ENCODE measurements at regions not wholly inside any gene's neighbourhood (a gene's known extent, or its start where the extent isn't known, plus 50 kb on each side); places are given as distances from the start of the nearest gene placed in this dataset.

GRCh38 chr15:46525984-46526725 is 891.3 kb downstream of the SQOR start:
- Mint-ChIP-seq H3K27me3 (no peaks in the 10 kb centered on the region), H3K4me3 (no peak overlapping the region), H3K4me1 (no peaks in the 10 kb centered on the region), H3K27ac (no peak overlapping the region), H3K9me3 (peaks cover 0 to 11% (median 2%) of the 10 kb centered on the region in 8 donors), H3K36me3 (no peaks in the 10 kb centered on the region)
- Histone ChIP-seq H3K9me3 (ENCODE audit: control insufficient read depth in 1 of 2, low read length in 2 of 2) (no peaks in the 10 kb centered on the region), H3K36me3 (ENCODE audit: insufficient read depth, low read length) (no peaks in the 10 kb centered on the region), H3K27ac (ENCODE audit: low read depth, low read length) (no peak overlapping the region), H3K4me3 (ENCODE audit: low read length in 2 of 2) (no peak overlapping the region), H3K27me3 (ENCODE audit: insufficient read depth, low read length) (no peaks in the 10 kb centered on the region), H3K4me1 (ENCODE audit: insufficient read depth, low read length) (no peaks in the 10 kb centered on the region)
- intact Hi-C loops (cut with micrococcal nuclease) = no loop called here
- CTCF ChIA-PET (ENCODE audit: partially characterized antibody) = no interaction called here
- DNase-seq = no peak
- POLR2A ChIA-PET (ENCODE audit: partially characterized antibody) = interaction anchor here (0.6 kb wide), 1 partner anchor 30 kb away, joined by 3 read pairs; no protein-coding TSS in a partner anchor

- Histone ChIP-seq H3K27ac (ENCODE audit: low read depth, low read length) (no peak overlapping the region), H3K36me3 (ENCODE audit: insufficient read depth, low read length) (no peaks in the 10 kb centered on the region), H3K4me1 (ENCODE audit: insufficient read depth, low read length) (no peaks in the 10 kb centered on the region), H3K27me3 (ENCODE audit: insufficient read depth, low read length) (no peaks in the 10 kb centered on the region), H3K4me3 (ENCODE audit: low read length in 2 of 2) (no peak overlapping the region), H3K9me3 (ENCODE audit: control insufficient read depth in 1 of 2, low read length in 2 of 2) (no peaks in the 10 kb centered on the region)
- ChIA-PET CTCF (ENCODE audit: partially characterized antibody) (no interaction called here), POLR2A (ENCODE audit: partially characterized antibody) (interaction anchor here (0.6 kb wide), 1 partner anchor 30 kb away, joined by 3 read pairs; no protein-coding TSS in a partner anchor)
- Mint-ChIP-seq H3K36me3 (no peaks in the 10 kb centered on the region), H3K4me3 (no peak overlapping the region), H3K9me3 (peaks cover 0 to 15% (median 2%) of the 10 kb centered on the region in 8 donors), H3K4me1 (no peaks in the 10 kb centered on the region), H3K27me3 (no peaks in the 10 kb centered on the region), H3K27ac (no peak overlapping the region)
- no peak for DNase-seq
- intact Hi-C loops (cut with micrococcal nuclease) = no loop called here
Measured at GRCh38 chr15:46526726-46527110, 891.9 kb downstream of the SQOR start.

- Mint-ChIP-seq H3K36me3 (no peaks in the 10 kb centered on the region), H3K9me3 (peaks cover 3 to 24% (median 12%) of the 10 kb centered on the region in 8 donors), H3K27ac (no peak overlapping the region), H3K4me3 (no peak overlapping the region), H3K27me3 (no peaks in the 10 kb centered on the region), H3K4me1 (no peaks in the 10 kb centered on the region)
- DNase-seq = no peak
- no peak overlapping the region for H3K27ac ChIP-seq (ENCODE audit: low read depth, low read length)
- no peaks in the 10 kb centered on the region for H3K36me3 ChIP-seq (ENCODE audit: insufficient read depth, low read length)
- no peaks in the 10 kb centered on the region for H3K9me3 ChIP-seq (ENCODE audit: control insufficient read depth in 1 of 2, low read length in 2 of 2)
- H3K4me1 ChIP-seq (ENCODE audit: insufficient read depth, low read length) = no peaks in the 10 kb centered on the region
- CTCF ChIA-PET (ENCODE audit: partially characterized antibody) = no interaction called here
- intact Hi-C loops (cut with micrococcal nuclease) = no loop called here
- no peak overlapping the region for H3K4me3 ChIP-seq (ENCODE audit: low read length in 2 of 2)
- POLR2A ChIA-PET (ENCODE audit: partially characterized antibody) = no interaction called here
- H3K27me3 ChIP-seq (ENCODE audit: insufficient read depth, low read length) = no peaks in the 10 kb centered on the region
Measured at GRCh38 chr15:46543626-46544025, 908.8 kb downstream of the SQOR start.

GRCh38 chr15:46548989-46549388 is 914.2 kb downstream of the SQOR start:
- Mint-ChIP-seq H3K36me3 (no peaks in the 10 kb centered on the region), H3K27ac (peak overlapping the region in 1 of 7 donors; percentile 16), H3K27me3 (no peaks in the 10 kb centered on the region), H3K9me3 (peaks cover 1 to 20% (median 8%) of the 10 kb centered on the region in 8 donors), H3K4me1 (no peaks in the 10 kb centered on the region), H3K4me3 (no peak overlapping the region)
- H3K27me3 ChIP-seq (ENCODE audit: insufficient read depth, low read length) = no peaks in the 10 kb centered on the region
- POLR2A ChIA-PET (ENCODE audit: partially characterized antibody) = no interaction called here
- intact Hi-C loops (cut with micrococcal nuclease) = no loop called here
- no peaks in the 10 kb centered on the region for H3K4me1 ChIP-seq (ENCODE audit: insufficient read depth, low read length)
- H3K36me3 ChIP-seq (ENCODE audit: insufficient read depth, low read length) = no peaks in the 10 kb centered on the region
- H3K27ac ChIP-seq (ENCODE audit: low read depth, low read length) = no peak overlapping the region
- CTCF ChIA-PET (ENCODE audit: partially characterized antibody) = no interaction called here
- no peak overlapping the region for H3K4me3 ChIP-seq (ENCODE audit: low read length in 2 of 2)
- H3K9me3 ChIP-seq (ENCODE audit: control insufficient read depth in 1 of 2, low read length in 2 of 2) = no peaks in the 10 kb centered on the region
- no peak for DNase-seq

- Mint-ChIP-seq H3K36me3 (no peaks in the 10 kb centered on the region), H3K27ac (no peak overlapping the region), H3K4me3 (no peak overlapping the region), H3K9me3 (peaks cover 3 to 25% (median 8%) of the 10 kb centered on the region in 8 donors), H3K4me1 (no peaks in the 10 kb centered on the region), H3K27me3 (no peaks in the 10 kb centered on the region)
- ChIA-PET CTCF (ENCODE audit: partially characterized antibody) (no interaction called here), POLR2A (ENCODE audit: partially characterized antibody) (no interaction called here)
- intact Hi-C loops (cut with micrococcal nuclease) = no loop called here
- no peaks in the 10 kb centered on the region for H3K4me1 ChIP-seq (ENCODE audit: insufficient read depth, low read length)
- H3K27me3 ChIP-seq (ENCODE audit: insufficient read depth, low read length) = no peaks in the 10 kb centered on the region
- no peak for DNase-seq
- no peaks in the 10 kb centered on the region for H3K9me3 ChIP-seq (ENCODE audit: control insufficient read depth in 1 of 2, low read length in 2 of 2)
- H3K36me3 ChIP-seq (ENCODE audit: insufficient read depth, low read length) = no peaks in the 10 kb centered on the region
- no peak overlapping the region for H3K4me3 ChIP-seq (ENCODE audit: low read length in 2 of 2)
- H3K27ac ChIP-seq (ENCODE audit: low read depth, low read length) = no peak overlapping the region
Measured at GRCh38 chr15:46552316-46552715, 917.5 kb downstream of the SQOR start.

- Mint-ChIP-seq H3K27me3 (no peaks in the 10 kb centered on the region), H3K4me1 (no peaks in the 10 kb centered on the region), H3K4me3 (no peak overlapping the region), H3K36me3 (no peaks in the 10 kb centered on the region), H3K9me3 (peaks cover 0 to 14% (median 4%) of the 10 kb centered on the region in 8 donors), H3K27ac (no peak overlapping the region)
- Histone ChIP-seq H3K4me3 (ENCODE audit: low read length in 2 of 2) (no peak overlapping the region), H3K27ac (ENCODE audit: low read depth, low read length) (no peak overlapping the region), H3K27me3 (ENCODE audit: insufficient read depth, low read length) (no peaks in the 10 kb centered on the region), H3K4me1 (ENCODE audit: insufficient read depth, low read length) (no peaks in the 10 kb centered on the region), H3K9me3 (ENCODE audit: control insufficient read depth in 1 of 2, low read length in 2 of 2) (no peaks in the 10 kb centered on the region), H3K36me3 (ENCODE audit: insufficient read depth, low read length) (no peaks in the 10 kb centered on the region)
- ChIA-PET CTCF (ENCODE audit: partially characterized antibody) (no interaction called here), POLR2A (ENCODE audit: partially characterized antibody) (no interaction called here)
- intact Hi-C loops (cut with micrococcal nuclease) = no loop called here
- DNase-seq = no peak
Measured at GRCh38 chr15:46555547-46555946, 920.7 kb downstream of the SQOR start.

GRCh38 chr15:46556010-46556409 is 921.2 kb downstream of the SQOR start:
- ChIA-PET POLR2A (ENCODE audit: partially characterized antibody) (interaction anchor here (0.7 kb wide), 1 partner anchor 29 kb away, joined by 3 read pairs; no protein-coding TSS in a partner anchor), CTCF (ENCODE audit: partially characterized antibody) (no interaction called here)
- Histone ChIP-seq H3K4me1 (ENCODE audit: insufficient read depth, low read length) (no peaks in the 10 kb centered on the region), H3K9me3 (ENCODE audit: control insufficient read depth in 1 of 2, low read length in 2 of 2) (no peaks in the 10 kb centered on the region), H3K27ac (ENCODE audit: low read depth, low read length) (no peak overlapping the region), H3K36me3 (ENCODE audit: insufficient read depth, low read length) (no peaks in the 10 kb centered on the region), H3K27me3 (ENCODE audit: insufficient read depth, low read length) (no peaks in the 10 kb centered on the region), H3K4me3 (ENCODE audit: low read length in 2 of 2) (no peak overlapping the region)
- Mint-ChIP-seq H3K27me3 (no peaks in the 10 kb centered on the region), H3K9me3 (peaks cover 0 to 14% (median 5%) of the 10 kb centered on the region in 8 donors), H3K27ac (no peak overlapping the region), H3K4me1 (no peaks in the 10 kb centered on the region), H3K4me3 (no peak overlapping the region), H3K36me3 (no peaks in the 10 kb centered on the region)
- intact Hi-C loops (cut with micrococcal nuclease) = no loop called here
- no peak for DNase-seq
